Calu3 (cell line): ENCODE measurements at regions not wholly inside any gene's neighbourhood (a gene's known extent, or its start where the extent isn't known, plus 50 kb on each side); places are given as distances from the start of the nearest gene placed in this dataset.

Source experiments
- BruUV-seq: library from RNA; stranded (reverse); fragments of 400-500 nt; replicated peaks from 2 replicates; lab custom pipeline; 2021; lab: Mats Ljungman, UMichigan
- CTCF ChIA-PET: fragments of 300-600 bp; sonication (Branson Sonifier 250); formaldehyde crosslinking; loops from one replicate; lab custom pipeline; 2022; ENCODE audit warnings: antibody characterized with exemption; lab: Charles Lee
- DNase-seq: peaks from one replicate; pipeline ENCODE4 v3.0.0; 2022
- H3K27ac Mint-ChIP-seq: one replicate; pipeline ENCODE4 v1.8.0; 2022; ENCODE audit warnings: mixed read lengths; ENCODE audit not compliant: unreplicated experiment
- H3K27me3 Mint-ChIP-seq: one replicate; pipeline ENCODE4 v1.8.0; 2022; ENCODE audit warnings: mixed read lengths; ENCODE audit not compliant: unreplicated experiment
- H3K36me3 Mint-ChIP-seq: one replicate; pipeline ENCODE4 v1.8.0; 2022; ENCODE audit warnings: mild to moderate bottlenecking, moderate library complexity, mixed read lengths; ENCODE audit not compliant: insufficient read depth, unreplicated experiment
- H3K4me1 Mint-ChIP-seq: one replicate; pipeline ENCODE4 v1.8.0; 2022; ENCODE audit warnings: mild to moderate bottlenecking, low read depth, mixed read lengths; ENCODE audit not compliant: unreplicated experiment
- H3K4me3 Mint-ChIP-seq: one replicate; pipeline ENCODE4 v1.8.0; 2022; ENCODE audit warnings: mild to moderate bottlenecking, low read depth, moderate library complexity, mixed read lengths; ENCODE audit not compliant: unreplicated experiment
- H3K9me3 Mint-ChIP-seq: one replicate; pipeline ENCODE4 v1.8.0; 2022; ENCODE audit warnings: low read depth, mixed read lengths; ENCODE audit not compliant: unreplicated experiment
- CTCF ChIP-seq: fragments of 200-600 bp; IDR thresholded peaks from one replicate; pipeline ENCODE4 v1.8.0; 2022; ENCODE audit warnings: antibody characterized with exemption; ENCODE audit not compliant: unreplicated experiment
- intact Hi-C: fragments of 100-400 bp; cut with micrococcal nuclease; formaldehyde crosslinking; loops from one replicate; pipeline ENCODE4 v1.10.0; 2022; ENCODE audit not compliant: unreplicated experiment

- no peak for TF ChIP-seq CTCF
- Mint-ChIP-seq H3K4me3 (no peak overlapping the region), H3K9me3 (peaks cover 15% of the 10 kb centered on the region), H3K36me3 (no peaks in the 10 kb centered on the region), H3K27me3 (no peaks in the 10 kb centered on the region), H3K4me1 (no peaks in the 10 kb centered on the region), H3K27ac (no peak overlapping the region)
- no peak for DNase-seq
- intact Hi-C loops: no loop called here
- CTCF ChIA-PET: no interaction called here
- no TSS peak for BruUV-seq
Measured at GRCh38 chr16:64425381-64425780, 696.5 kb downstream of the CDH11 start.

GRCh38 chr16:64422259-64422658 lies 699.6 kb downstream of the CDH11 start:
- no TSS peak for BruUV-seq
- DNase-seq: no peak
- peaks cover 16% of the 10 kb centered on the region for H3K9me3 Mint-ChIP-seq
- TF ChIP-seq CTCF: no peak
- H3K27me3 Mint-ChIP-seq: no peaks in the 10 kb centered on the region
- H3K36me3 Mint-ChIP-seq: no peaks in the 10 kb centered on the region
- H3K4me3 Mint-ChIP-seq: no peak overlapping the region
- no peaks in the 10 kb centered on the region for H3K4me1 Mint-ChIP-seq
- intact Hi-C loops: no loop called here
- H3K27ac Mint-ChIP-seq: no peak overlapping the region
- CTCF ChIA-PET: no interaction called here

- no peak for TF ChIP-seq CTCF
- Mint-ChIP-seq H3K9me3 (peaks cover 21% of the 10 kb centered on the region), H3K4me1 (no peaks in the 10 kb centered on the region), H3K27me3 (no peaks in the 10 kb centered on the region), H3K4me3 (no peak overlapping the region), H3K27ac (no peak overlapping the region), H3K36me3 (no peaks in the 10 kb centered on the region)
- intact Hi-C loops: no loop called here
- DNase-seq: no peak
- CTCF ChIA-PET: no interaction called here
- no TSS peak for BruUV-seq
Measured at GRCh38 chr16:64421515-64421914, 700.3 kb downstream of the CDH11 start.

GRCh38 chr16:64419832-64420231 lies 702.0 kb downstream of the CDH11 start:
- Mint-ChIP-seq H3K4me3 (no peak overlapping the region), H3K27ac (no peak overlapping the region), H3K27me3 (no peaks in the 10 kb centered on the region), H3K9me3 (peaks cover 23% of the 10 kb centered on the region), H3K36me3 (no peaks in the 10 kb centered on the region), H3K4me1 (no peaks in the 10 kb centered on the region)
- intact Hi-C loops: no loop called here
- no peak for DNase-seq
- no peak for TF ChIP-seq CTCF
- CTCF ChIA-PET: no interaction called here
- no TSS peak for BruUV-seq
